NCI-H2107 treated with DMSO at 0.1 percent for 48 hours (cell line): ENCODE measurements at regions not wholly inside any gene's neighbourhood (a gene's known extent, or its start where the extent isn't known, plus 50 kb on each side); places are given as distances from the start of the nearest gene placed in this dataset.
"Not testable (repeated sequence)": the region's sequence is repeated elsewhere in the genome, so short reads cannot be mapped to it uniquely, and the experiment has no call there.

ENCODE experiments used
- DNase-seq: peaks from one replicate; lab custom pipeline; 2025; ENCODE audit not compliant: unreplicated experiment; lab: John Stamatoyannopoulos, UW

GRCh38 chr4:64737854-64738138, 328.5 kb upstream of the TECRL start:
- not testable (repeated sequence) for DNase-seq

- no peak for DNase-seq
These were observed 328.0 kb upstream of the TECRL start for GRCh38 chr4:64737026-64737853.

DNA sequence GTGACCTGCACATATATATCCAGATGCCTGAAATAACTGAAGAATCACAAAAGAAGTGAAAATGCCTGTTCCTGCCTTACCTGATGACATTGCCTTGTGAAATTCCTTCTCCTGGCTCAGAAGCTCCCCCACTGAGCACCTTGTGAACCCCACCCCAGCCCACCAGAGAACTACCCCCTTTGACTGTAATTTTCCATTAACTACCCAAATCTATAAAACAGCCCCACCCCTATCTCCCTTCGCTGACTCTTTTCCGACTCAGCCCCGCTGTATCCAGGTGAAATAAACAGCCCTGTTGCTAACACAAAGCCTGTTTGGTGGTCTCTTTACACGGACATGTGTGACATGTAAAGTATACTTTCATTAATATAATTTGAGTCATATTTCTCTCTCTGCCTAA, 320.3 kb upstream of the TECRL start:
- DNase-seq, result no peak

DNA sequence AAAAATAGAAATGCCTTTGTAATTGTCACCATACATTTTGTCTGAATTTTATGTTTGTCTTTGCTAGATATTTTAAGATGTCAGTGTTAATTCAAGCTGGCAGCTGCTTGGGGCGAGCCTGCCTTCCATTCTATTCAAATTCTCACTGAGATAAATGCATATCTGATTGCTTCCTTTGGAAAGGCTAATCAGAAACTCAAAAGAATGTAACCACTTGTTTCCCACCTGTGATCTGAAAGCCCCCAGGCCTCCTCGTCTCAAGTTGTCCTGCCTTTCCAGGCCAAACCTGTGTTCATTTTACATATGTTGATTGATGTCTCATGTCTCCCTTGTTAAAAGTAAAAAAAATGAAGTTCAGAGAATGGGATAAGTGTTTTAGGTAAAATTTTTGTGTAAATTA, 318.7 kb upstream of the TECRL start:
- no peak for DNase-seq

GRCh38 chr4:64727391-64727790, 318.1 kb upstream of the TECRL start:
- DNase-seq, result not testable (repeated sequence)

- DNase-seq, result no peak
These were observed 315.4 kb upstream of the TECRL start for GRCh38 chr4:64724689-64725088.

- DNase-seq, result no peak
These were observed 311.9 kb upstream of the TECRL start for GRCh38 chr4:64721106-64721505.

DNA sequence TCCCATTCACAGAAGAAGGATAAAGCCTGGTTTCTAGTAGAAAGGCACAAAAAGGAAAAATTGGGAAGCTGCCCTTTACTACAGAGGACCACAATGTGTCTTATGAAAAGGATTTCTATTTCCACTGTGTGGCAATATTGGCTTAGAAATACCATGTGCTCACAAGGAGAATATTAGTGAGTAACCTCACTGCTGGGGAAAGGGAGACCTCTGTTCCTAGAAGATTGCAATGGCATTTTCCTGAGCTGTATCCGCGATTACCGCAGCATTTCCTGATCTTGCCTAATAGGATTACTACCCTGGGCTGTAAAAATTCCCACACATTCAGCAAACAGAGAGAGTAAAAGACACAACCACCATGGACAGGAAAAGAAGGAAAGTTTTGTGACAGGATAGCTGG, 308.8 kb upstream of the TECRL start:
- DNase-seq, result no peak

GRCh38 chr4:64715741-64716140, 306.5 kb upstream of the TECRL start:
- no peak for DNase-seq

DNA sequence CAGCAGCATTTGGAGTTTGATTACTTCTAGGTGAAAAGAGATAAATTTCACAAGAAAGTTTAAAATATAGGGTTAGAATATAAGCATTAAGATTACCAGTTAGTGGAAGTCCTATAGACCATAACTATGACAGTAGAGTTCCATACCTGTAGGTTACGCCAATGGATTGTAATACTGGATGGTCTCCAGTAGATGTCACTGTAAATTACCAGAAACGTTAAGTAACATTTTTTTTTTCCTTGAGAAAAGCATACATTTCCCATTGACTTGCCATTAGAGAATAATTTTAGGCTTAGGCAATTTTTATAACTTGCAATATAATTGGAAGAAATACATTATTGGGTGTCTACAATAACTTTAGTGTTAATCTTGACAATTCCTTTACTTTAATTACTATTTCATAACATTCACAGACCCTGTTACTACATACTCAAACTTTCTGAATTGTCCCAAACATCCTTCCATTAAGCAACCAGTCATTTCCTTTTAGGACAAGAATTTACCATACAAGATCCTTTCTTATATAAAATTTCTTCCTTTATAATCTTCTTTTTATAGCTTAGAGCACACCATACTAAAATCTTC, 304.1 kb upstream of the TECRL start:
- peak; percentile 1 for DNase-seq

DNA sequence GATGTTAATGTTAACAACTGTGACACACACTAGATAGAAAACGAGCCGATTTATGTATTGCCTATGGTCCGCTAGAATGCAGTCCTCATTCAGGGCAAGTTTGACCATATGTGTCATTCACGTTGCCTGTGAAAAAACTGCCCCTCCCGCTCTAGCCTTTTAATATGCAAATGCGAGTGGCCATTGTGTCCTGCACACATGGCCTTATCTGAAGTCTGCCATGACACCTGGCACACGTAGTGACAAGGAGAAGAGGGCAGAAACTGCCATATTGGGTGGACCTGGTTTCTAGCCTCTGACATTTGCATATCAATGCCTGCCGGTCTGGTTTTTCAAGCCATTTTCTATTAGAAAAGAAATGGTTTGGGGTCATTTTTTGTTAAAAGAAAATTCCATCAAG, 303.3 kb upstream of the TECRL start:
- no peak for DNase-seq

GRCh38 chr4:64705989-64706388, 296.7 kb upstream of the TECRL start:
- DNase-seq, result no peak

DNA sequence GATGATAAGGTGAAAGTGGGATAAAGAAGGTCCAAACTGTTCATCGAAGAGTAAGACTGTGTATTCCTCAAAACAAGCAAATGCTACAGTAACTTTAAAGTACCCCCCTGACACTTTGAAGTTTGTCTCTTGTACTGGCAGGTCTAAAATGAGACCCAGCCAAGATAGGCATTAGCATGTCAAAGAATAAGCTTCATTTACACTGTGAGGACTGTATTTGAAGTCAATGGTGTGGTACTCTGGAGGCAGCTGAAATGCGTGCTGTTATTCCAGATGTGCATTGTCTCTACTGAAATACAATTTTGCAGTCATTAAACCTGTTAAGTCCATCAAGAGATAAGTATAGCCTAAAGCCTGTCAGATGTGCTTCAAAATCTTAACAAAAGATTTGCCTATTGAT, 288.9 kb upstream of the TECRL start:
- no peak for DNase-seq

GRCh38 chr4:64682946-64683345, 273.7 kb upstream of the TECRL start:
- no peak for DNase-seq

DNA sequence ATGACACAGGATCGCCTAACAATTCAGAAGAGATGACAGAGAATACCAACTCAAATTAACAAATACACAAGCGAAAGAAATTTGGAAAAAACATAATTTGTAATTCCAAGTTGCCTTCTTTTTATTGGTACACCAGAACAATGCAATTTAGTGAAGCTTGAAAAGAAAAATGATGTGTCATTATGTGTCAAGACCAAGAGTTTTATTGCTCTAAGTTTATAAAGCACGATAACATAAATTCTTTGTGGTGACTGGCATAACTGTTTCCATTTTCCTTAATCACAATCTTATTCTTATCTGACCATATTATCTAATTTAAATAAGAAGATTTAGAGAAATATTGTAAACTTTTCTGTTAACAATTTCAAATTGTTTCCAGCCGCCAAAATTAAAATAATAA, 273.2 kb upstream of the TECRL start:
- DNase-seq, result no peak

GRCh38 chr4:64673121-64673520, 263.9 kb upstream of the TECRL start:
- DNase-seq, result not testable (repeated sequence)

GRCh38 chr4:64670647-64671046, 261.4 kb upstream of the TECRL start:
- DNase-seq, result no peak

DNA sequence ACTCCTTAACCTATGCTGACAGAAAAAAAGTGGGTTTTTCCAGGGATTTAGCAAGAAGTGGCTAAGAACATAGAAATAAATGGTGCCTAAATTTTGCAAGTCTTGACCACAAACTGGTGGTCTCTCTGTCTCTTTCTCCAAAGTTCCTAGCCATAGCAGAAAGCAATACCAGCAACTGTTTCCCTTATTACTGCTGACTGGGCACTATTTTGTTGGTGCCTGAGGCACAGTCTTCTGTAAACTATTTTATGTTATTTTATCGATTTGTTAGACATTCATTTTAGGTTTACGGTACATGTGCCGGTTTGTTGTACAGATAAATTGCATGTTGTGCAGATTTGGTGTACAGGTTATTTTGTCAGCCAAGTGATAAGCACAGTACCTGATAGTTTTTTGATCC, 234.6 kb upstream of the TECRL start:
- no peak for DNase-seq

- DNase-seq, result no peak
These were observed 233.7 kb upstream of the TECRL start for GRCh38 chr4:64642936-64643335.

GRCh38 chr4:64640402-64640801, 231.2 kb upstream of the TECRL start:
- not testable (repeated sequence) for DNase-seq

- DNase-seq, result no peak
These were observed 216.2 kb upstream of the TECRL start for GRCh38 chr4:64625438-64625837.

- peak; percentile 2 for DNase-seq
These were observed 208.6 kb upstream of the TECRL start for GRCh38 chr4:64617800-64618199.

GRCh38 chr4:64614276-64614675, 205.0 kb upstream of the TECRL start:
- no peak for DNase-seq
